ENCODE measurements at regions not wholly inside any gene's neighbourhood (a gene's known extent, or its start where the extent isn't known, plus 50 kb on each side); places are given as distances from the start of the nearest gene placed in this dataset.

GRCh38 chr9:106783121-106783520 lies 79.8 kb upstream of the ZNF462 start:
- no peak overlapping the region for H3K9ac ChIP-seq (replicated peaks in 1 of 4; ENCODE audit: extremely low read depth in 1 of 4, low read depth in 3 of 4, low read length in 3 of 4)
- ChIA-PET POLR2A (ENCODE audit: partially characterized antibody) (no interaction called here), CTCF (ENCODE audit: partially characterized antibody) (interaction anchor here (2.1 kb wide), 1 partner anchor 354 kb away, joined by 8 read pairs; no protein-coding TSS in a partner anchor)
- no peak overlapping the region for H4K5ac ChIP-seq (ENCODE audit: insufficient read length, low read depth, low read length)
- no peak overlapping the region for H3K4me3 ChIP-seq (ENCODE audit: extremely low read depth in 1 of 4, insufficient read depth in 2 of 4, low read depth in 3 of 4, low read length in 4 of 4)
- no peaks in the 10 kb centered on the region for H3K9me3 ChIP-seq (ENCODE audit: insufficient read depth in 2 of 2, low read depth in 1 of 2, low read length in 1 of 2)
- H3K27me3 ChIP-seq (replicated peaks in 1 of 4; ENCODE audit: control insufficient read depth in 3 of 4, extremely low read depth in 1 of 4, insufficient read depth in 3 of 4, low read length in 3 of 4): no peaks in the 10 kb centered on the region
- no peak overlapping the region for H2AK5ac ChIP-seq (ENCODE audit: low read depth, low read length)
- WGBS, 2 experiments (ENCODE audit: extremely low coverage in 1 of 2, insufficient coverage in 1 of 2, insufficient read length in 1 of 2, insufficient replicate concordance in 2 of 2, low coverage in 1 of 2, low lambda C conversion rate in 2 of 2, missing lambda C conversion rate in 1 of 2): 88% methylated on average over 1 of the region's 1 CpG; no CpG with 5 or more reads in 1 of the 2 experiments
- no peak overlapping the region for H3K4ac ChIP-seq (replicated peaks; ENCODE audit: insufficient read length, low read depth, low read length)
- H2BK5ac ChIP-seq (ENCODE audit: low read depth, low read length): no peak overlapping the region
- no peaks in the 10 kb centered on the region; a peak in 1 of 8 replicates for H3K36me3 ChIP-seq (ENCODE audit: control insufficient read depth in 2 of 4, insufficient read depth in 4 of 4, low read length in 3 of 4)
- no peaks in the 10 kb centered on the region for H4K20me1 ChIP-seq (replicated peaks in 1 of 2; ENCODE audit: control insufficient read depth in 1 of 2, insufficient read depth in 2 of 2, low read length in 2 of 2)
- no peaks in the 10 kb centered on the region for H3K23me2 ChIP-seq (ENCODE audit: low read depth, low read length)
- no peak overlapping the region for H2BK120ac ChIP-seq (replicated peaks; ENCODE audit: low read depth, low read length)
- H2BK20ac ChIP-seq (ENCODE audit: low read length): no peak overlapping the region
- H4K91ac ChIP-seq (replicated peaks; ENCODE audit: insufficient read length, low read length): no peak overlapping the region
- H3K79me1 ChIP-seq (ENCODE audit: low read depth, low read length): no peaks in the 10 kb centered on the region
- no peak overlapping the region for H3K14ac ChIP-seq (ENCODE audit: insufficient read length)
- no peak overlapping the region for H3K18ac ChIP-seq (ENCODE audit: extremely low read depth, low read length)
- H4K8ac ChIP-seq (ENCODE audit: extremely low read depth, insufficient read depth, low read length): no peak overlapping the region
- no peak overlapping the region for H2BK12ac ChIP-seq (ENCODE audit: low read depth, low read length)
- H3K79me2 ChIP-seq (ENCODE audit: control insufficient read depth in 1 of 2, insufficient read depth in 2 of 2, low read length in 2 of 2): no peaks in the 10 kb centered on the region
- DNase-seq (ENCODE audit: low read depth in 1 of 2, low spot score in 2 of 2) (no peak), FAIRE-seq (no peak)
- TF ChIP-seq SUZ12 (IDR thresholded peaks at IDR 0.05; ENCODE audit: low read length): no peak
- H3K4me2 ChIP-seq (ENCODE audit: insufficient read depth in 1 of 2, low read depth in 2 of 2, low read length in 2 of 2): no peak overlapping the region
- H2BK15ac ChIP-seq (ENCODE audit: low read length): no peak overlapping the region
- no peak overlapping the region for H3K27ac ChIP-seq (ENCODE audit: low read depth, low read length)
- no peak overlapping the region for H3K23ac ChIP-seq (ENCODE audit: insufficient read length)
- H3K4me1 ChIP-seq (replicated peaks in 1 of 4; ENCODE audit: control insufficient read depth in 3 of 4, insufficient read depth in 4 of 4, low read length in 3 of 4): no peaks in the 10 kb centered on the region
- H2AFZ ChIP-seq (ENCODE audit: low read length): no peak overlapping the region
- H3K56ac ChIP-seq (replicated peaks; ENCODE audit: insufficient read length, low read depth, low read length): no peak overlapping the region

All from H1 (cell line).